NCI-H524 (cell line): ENCODE measurements at regions not wholly inside any gene's neighbourhood (a gene's known extent, or its start where the extent isn't known, plus 50 kb on each side); places are given as distances from the start of the nearest gene placed in this dataset.
A peak's percentile ranks its signal among the peaks of the same experiment; 100 is the strongest.

Experiments used
- DNase-seq, 2 experiments: peaks; one replicate each; lab custom pipeline; 2025; lab: John Stamatoyannopoulos, UW

GRCh38 chr7:81529785-81530184 lies 240.1 kb downstream of the HGF start:
- DNase-seq, result no peak

GRCh38 chr7:81527651-81528050 lies 242.2 kb downstream of the HGF start:
- no peak for DNase-seq

GRCh38 chr7:81526971-81527370 lies 242.9 kb downstream of the HGF start:
- no peak for DNase-seq

- no peak for DNase-seq
These were observed 244.0 kb downstream of the HGF start for GRCh38 chr7:81525841-81526240.

- DNase-seq, result no peak
These were observed 250.0 kb downstream of the HGF start for GRCh38 chr7:81519886-81520285.

- DNase-seq, result no peak
These were observed 252.9 kb downstream of the HGF start for GRCh38 chr7:81516898-81517297.

GRCh38 chr7:81515009-81515408 lies 254.8 kb downstream of the HGF start:
- DNase-seq, result no peak

GRCh38 chr7:81514546-81514945 lies 255.3 kb downstream of the HGF start:
- no peak for DNase-seq

GRCh38 chr7:81510122-81510521 lies 259.7 kb downstream of the HGF start:
- no peak for DNase-seq

GRCh38 chr7:81507221-81507620 lies 262.6 kb downstream of the HGF start:
- no peak for DNase-seq

GRCh38 chr7:81506609-81507008 lies 263.2 kb downstream of the HGF start:
- DNase-seq, result no peak

GRCh38 chr7:81503771-81504170 lies 266.1 kb downstream of the HGF start:
- DNase-seq, result no peak

GRCh38 chr7:81503336-81503735 lies 266.5 kb downstream of the HGF start:
- peak; percentile 27 to 69 for DNase-seq

GRCh38 chr7:81501220-81501619 lies 268.6 kb downstream of the HGF start:
- DNase-seq, result peak in 1 of 2 experiments; percentile 48

GRCh38 chr7:81500631-81501030 lies 269.2 kb downstream of the HGF start:
- DNase-seq, result no peak

GRCh38 chr7:81499262-81500116 lies 270.4 kb downstream of the HGF start:
- peak; percentile 33 to 73 for DNase-seq

GRCh38 chr7:81498176-81498575 lies 271.7 kb downstream of the HGF start:
- DNase-seq, result no peak

GRCh38 chr7:81492910-81493309 lies 276.9 kb downstream of the HGF start:
- no peak for DNase-seq

- DNase-seq, result peak in 1 of 2 experiments; percentile 12
These were observed 277.6 kb downstream of the HGF start for GRCh38 chr7:81492240-81492639.

- DNase-seq, result no peak
These were observed 278.3 kb downstream of the HGF start for GRCh38 chr7:81491573-81491972.

- no peak for DNase-seq
These were observed 281.6 kb downstream of the HGF start for GRCh38 chr7:81488210-81488609.

GRCh38 chr7:81487516-81487915 lies 282.3 kb downstream of the HGF start:
- no peak for DNase-seq

GRCh38 chr7:81484261-81484660 lies 285.6 kb downstream of the HGF start:
- no peak for DNase-seq

- peak in 1 of 2 experiments; percentile 8 for DNase-seq
These were observed 287.2 kb downstream of the HGF start for GRCh38 chr7:81482600-81483186.
